ENCODE measurements at regions not wholly inside any gene's neighbourhood (a gene's known extent, or its start where the extent isn't known, plus 50 kb on each side); places are given as distances from the start of the nearest gene placed in this dataset.

DNA sequence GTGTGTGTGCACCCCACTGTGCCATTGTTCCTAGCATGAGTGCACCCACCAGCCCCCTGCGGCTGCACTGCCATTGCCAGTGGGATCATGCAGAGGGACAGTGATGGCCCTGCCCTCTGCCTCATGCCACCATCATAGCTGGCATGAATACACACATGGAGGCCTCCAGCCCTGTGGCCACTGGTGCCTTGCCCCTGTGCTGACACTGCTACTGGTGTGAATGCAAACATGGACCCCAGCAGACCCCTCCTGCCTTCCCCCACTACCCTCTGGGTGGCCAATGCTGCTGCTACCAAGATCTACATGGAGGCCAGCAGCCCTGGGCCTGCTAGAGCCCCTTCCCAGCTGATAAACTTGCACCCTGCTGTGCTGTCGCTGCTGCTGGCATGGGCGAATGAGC lies 995.5 kb upstream of the GOT2 start:
- no peak for DNase-seq (ENCODE audit: low read depth)

DNA sequence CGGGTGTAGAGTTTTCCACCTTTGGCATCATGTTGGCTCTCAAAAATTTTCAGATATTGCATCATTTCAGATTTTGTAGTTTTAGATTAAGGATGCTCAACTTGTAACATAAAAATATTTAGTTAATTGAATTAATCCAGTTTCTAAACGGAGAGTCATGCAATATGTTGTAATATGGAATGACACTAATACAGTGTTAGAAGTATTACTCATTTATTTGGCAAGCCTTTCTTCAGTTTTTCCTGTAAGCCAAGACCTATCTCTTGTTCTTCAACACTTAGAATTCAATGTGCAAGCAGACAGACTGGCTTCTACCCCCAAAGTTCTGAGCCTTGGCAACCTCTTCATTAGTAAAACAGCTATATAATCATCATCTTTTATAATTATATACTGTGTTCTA lies 985.0 kb upstream of the GOT2 start:
- no peak for DNase-seq (ENCODE audit: low read depth)

GRCh38 chr16:59707436-59708226 lies 973.5 kb upstream of the GOT2 start:
- DNase-seq (ENCODE audit: low read depth) = no peak

GRCh38 chr16:59701963-59702930 lies 968.1 kb upstream of the GOT2 start:
- no peak for DNase-seq (ENCODE audit: low read depth)

GRCh38 chr16:59699786-59700185 lies 965.7 kb upstream of the GOT2 start:
- DNase-seq (ENCODE audit: low read depth) = no peak

DNA sequence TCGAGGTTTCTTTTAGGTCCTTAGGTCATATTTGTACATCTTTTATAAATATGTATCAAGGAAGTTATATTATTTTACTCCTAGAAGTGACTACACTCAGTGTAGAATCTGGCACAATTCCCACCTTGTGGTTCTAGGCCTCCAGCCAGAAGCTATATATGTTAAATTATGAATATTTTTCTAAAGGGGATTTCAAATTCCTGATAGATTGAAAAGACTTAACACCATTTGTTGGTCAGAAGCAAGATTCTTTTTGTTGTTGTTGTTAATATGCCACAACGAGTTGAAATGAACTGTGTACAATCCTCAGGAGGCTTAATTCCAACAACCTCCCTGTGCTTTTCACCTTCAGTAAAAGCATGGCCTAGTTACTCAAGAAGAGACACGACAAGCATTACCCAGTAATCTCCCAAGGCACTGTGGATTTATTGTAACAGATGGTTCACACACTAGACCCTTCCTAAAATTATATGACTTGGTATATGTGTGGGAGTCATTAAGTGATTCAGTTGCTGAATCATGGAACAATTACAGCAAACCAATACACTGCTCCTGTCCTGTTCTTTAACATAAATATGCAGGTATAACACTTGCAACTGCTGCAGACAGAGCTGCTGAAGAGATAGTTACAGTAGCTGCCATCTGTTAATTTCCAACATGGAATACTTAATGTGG lies 964.4 kb upstream of the GOT2 start:
- DNase-seq (ENCODE audit: low read depth) = no peak

- DNase-seq (ENCODE audit: low read depth) = no peak
Observed at GRCh38 chr16:59697761-59698160, 963.6 kb upstream of the GOT2 start.

GRCh38 chr16:59697236-59697635 lies 963.1 kb upstream of the GOT2 start:
- no peak for DNase-seq (ENCODE audit: low read depth)

GRCh38 chr16:59696495-59696894 lies 962.4 kb upstream of the GOT2 start:
- no peak for DNase-seq (ENCODE audit: low read depth)

DNA sequence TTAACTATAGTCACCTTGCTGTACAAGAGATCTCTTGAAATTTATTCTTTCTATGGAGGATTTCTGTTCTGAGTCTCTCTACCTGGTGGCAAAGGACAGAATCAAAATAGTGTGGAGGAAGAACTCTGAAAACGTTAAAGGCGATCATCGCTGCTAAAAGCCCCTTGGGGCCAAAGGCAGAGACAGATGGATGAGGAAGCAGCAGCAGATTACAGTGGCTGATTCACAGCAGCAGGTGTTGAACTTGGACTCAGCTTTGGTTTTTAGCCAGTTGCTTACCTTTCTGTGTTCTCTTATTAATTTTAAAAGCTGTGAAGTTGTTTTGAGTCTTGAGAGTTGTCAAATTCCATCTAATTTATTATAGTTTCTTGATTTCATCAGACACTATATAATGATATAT lies 956.1 kb upstream of the GOT2 start:
- no peak for DNase-seq (ENCODE audit: low read depth)

GRCh38 chr16:59688006-59688405 lies 953.9 kb upstream of the GOT2 start:
- no peak for DNase-seq (ENCODE audit: low read depth)

- DNase-seq (ENCODE audit: low read depth) = no peak
Observed at GRCh38 chr16:59686405-59686804, 952.3 kb upstream of the GOT2 start.

- DNase-seq (ENCODE audit: low read depth) = no peak
Observed at GRCh38 chr16:59684911-59685310, 950.8 kb upstream of the GOT2 start.

DNA sequence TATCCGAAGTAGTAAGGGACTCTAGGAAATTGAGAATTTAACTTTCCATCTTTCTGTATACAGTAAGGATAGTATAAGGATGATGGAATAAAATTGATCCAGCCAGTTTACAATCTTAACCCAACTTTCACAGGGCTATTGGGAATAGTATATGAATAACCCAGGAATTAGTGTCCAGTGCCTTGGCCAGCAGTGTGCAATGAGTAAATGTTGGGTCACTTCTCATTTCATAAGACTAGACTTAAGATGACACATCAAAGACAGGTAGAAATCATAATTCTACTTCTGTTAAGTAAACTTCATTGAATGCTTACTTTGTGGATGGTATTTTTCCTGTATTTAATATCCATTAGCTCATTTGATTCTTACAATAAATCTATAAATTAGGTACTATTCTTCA lies 949.6 kb upstream of the GOT2 start:
- no peak for DNase-seq (ENCODE audit: low read depth)

- no peak for DNase-seq (ENCODE audit: low read depth)
Observed at GRCh38 chr16:59665618-59666220, 931.6 kb upstream of the GOT2 start.

- no peak for DNase-seq (ENCODE audit: low read depth)
Observed at GRCh38 chr16:59658572-59658971, 924.5 kb upstream of the GOT2 start.

GRCh38 chr16:59655031-59655430 lies 920.9 kb upstream of the GOT2 start:
- no peak for DNase-seq (ENCODE audit: low read depth)

DNA sequence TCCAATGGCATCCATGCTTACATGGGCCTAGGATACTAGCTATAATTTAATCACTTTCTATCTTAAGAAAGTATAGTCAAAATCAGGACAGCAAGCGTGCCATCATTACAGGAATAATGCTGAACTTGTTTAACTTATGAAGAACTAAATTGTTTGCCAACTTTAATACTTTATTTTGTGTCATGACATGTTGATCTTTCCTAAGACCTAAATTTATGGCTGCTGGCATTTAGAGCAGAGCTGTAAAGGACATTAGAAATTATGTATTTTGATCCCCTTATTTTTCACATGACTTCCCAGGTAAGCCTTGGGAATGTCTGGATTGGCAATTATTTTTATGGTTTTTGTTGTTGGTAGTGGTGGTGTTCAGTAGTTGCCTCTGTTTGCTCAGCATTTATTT lies 920.3 kb upstream of the GOT2 start:
- no peak for DNase-seq (ENCODE audit: low read depth)

GRCh38 chr16:59651662-59652061 lies 917.5 kb upstream of the GOT2 start:
- no peak for DNase-seq (ENCODE audit: low read depth)

DNA sequence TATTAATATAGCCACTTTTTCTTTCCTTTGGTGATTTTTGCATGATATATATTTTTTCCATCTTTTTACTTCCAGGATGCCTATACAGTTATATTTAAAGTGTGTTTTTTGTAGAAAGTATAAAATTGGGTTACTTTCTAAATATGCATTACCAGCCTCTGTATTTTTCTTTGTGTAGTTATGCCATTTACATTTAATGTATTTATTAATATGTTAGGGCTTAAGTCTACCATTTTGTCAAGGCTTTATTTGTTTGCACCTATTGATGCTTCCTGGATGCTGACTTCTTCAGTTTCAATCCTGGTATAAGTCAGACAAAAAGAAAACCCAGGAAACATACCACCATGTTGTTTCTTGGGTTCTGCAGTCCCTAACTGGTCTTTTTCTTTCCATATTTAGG lies 911.1 kb upstream of the GOT2 start:
- DNase-seq (ENCODE audit: low read depth) = no peak

DNA sequence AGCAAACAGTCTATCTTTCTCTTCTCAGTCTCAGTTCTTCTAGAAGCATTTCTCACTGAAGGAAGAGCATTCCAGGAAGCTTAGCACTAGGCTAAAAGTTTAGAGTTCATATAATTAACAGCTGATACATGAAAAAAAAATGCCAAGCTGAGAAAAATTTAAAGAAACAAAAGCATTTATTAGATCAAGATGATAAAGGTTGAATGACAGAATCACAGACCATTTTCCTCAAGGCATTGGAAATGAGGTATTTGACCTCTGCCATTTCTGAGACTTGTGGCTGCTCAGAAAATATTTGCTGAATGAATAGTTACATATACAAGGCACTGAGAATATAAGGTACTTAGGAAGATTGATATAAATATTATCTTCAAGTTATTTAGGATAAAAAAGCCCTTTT lies 901.6 kb upstream of the GOT2 start:
- DNase-seq (ENCODE audit: low read depth) = no peak

- no peak for DNase-seq (ENCODE audit: low read depth)
Observed at GRCh38 chr16:59634951-59635350, 900.8 kb upstream of the GOT2 start.
